HG02938 (cell line): ENCODE measurements at regions not wholly inside any gene's neighbourhood (a gene's known extent, or its start where the extent isn't known, plus 50 kb on each side); places are given as distances from the start of the nearest gene placed in this dataset.
"Not testable (repeated sequence)": the region's sequence is repeated elsewhere in the genome, so short reads cannot be mapped to it uniquely, and the experiment has no call there.

Experiments used
- ATAC-seq: cut with Tn5 transposase; IDR thresholded peaks from one replicate; pipeline ENCODE4 v1.9.1; 2021; ENCODE audit warnings: mild to moderate bottlenecking, moderate library complexity; ENCODE audit not compliant: unreplicated experiment

- ATAC-seq: no peak
Measured at GRCh38 chr9:83191154-83191553, 128.2 kb upstream of the RASEF start.

- not testable (repeated sequence) for ATAC-seq
Measured at GRCh38 chr9:83189026-83189425, 126.1 kb upstream of the RASEF start.

GRCh38 chr9:83188277-83188676, 125.3 kb upstream of the RASEF start:
- no peak for ATAC-seq

- ATAC-seq: no peak
Measured at GRCh38 chr9:83186155-83186737, 123.3 kb upstream of the RASEF start.

- ATAC-seq: no peak
Measured at GRCh38 chr9:83185488-83186154, 122.7 kb upstream of the RASEF start.

- no peak for ATAC-seq
Measured at GRCh38 chr9:83183621-83184020, 120.7 kb upstream of the RASEF start.

GRCh38 chr9:83182071-83182470, 119.1 kb upstream of the RASEF start:
- ATAC-seq: no peak

GRCh38 chr9:83178717-83179116, 115.8 kb upstream of the RASEF start:
- ATAC-seq: no peak

- ATAC-seq: no peak
Measured at GRCh38 chr9:83177747-83178146, 114.8 kb upstream of the RASEF start.

GRCh38 chr9:83167126-83167525, 104.2 kb upstream of the RASEF start:
- no peak for ATAC-seq

GRCh38 chr9:83166372-83166771, 103.4 kb upstream of the RASEF start:
- ATAC-seq: no peak

- no peak for ATAC-seq
Measured at GRCh38 chr9:83155733-83156132, 92.8 kb upstream of the RASEF start.

GRCh38 chr9:83154821-83155220, 91.9 kb upstream of the RASEF start:
- ATAC-seq: no peak

- peak; percentile 94 for ATAC-seq
Measured at GRCh38 chr9:83154087-83154736, 91.3 kb upstream of the RASEF start.

- peak; percentile 47 for ATAC-seq
Measured at GRCh38 chr9:83153030-83153429, 90.1 kb upstream of the RASEF start.

GRCh38 chr9:83151627-83152137, 88.7 kb upstream of the RASEF start:
- no peak for ATAC-seq

GRCh38 chr9:83147315-83148149, 84.6 kb upstream of the RASEF start:
- no peak for ATAC-seq

GRCh38 chr9:83146325-83146724, 83.4 kb upstream of the RASEF start:
- no peak for ATAC-seq

GRCh38 chr9:83144492-83144891, 81.5 kb upstream of the RASEF start:
- ATAC-seq: no peak

GRCh38 chr9:83142389-83142788, 79.4 kb upstream of the RASEF start:
- no peak for ATAC-seq

- no peak for ATAC-seq
Measured at GRCh38 chr9:83141887-83142286, 78.9 kb upstream of the RASEF start.
